ENCODE measurements at regions not wholly inside any gene's neighbourhood (a gene's known extent, or its start where the extent isn't known, plus 50 kb on each side); places are given as distances from the start of the nearest gene placed in this dataset.
"Not testable (repeated sequence)": the region's sequence is repeated elsewhere in the genome, so short reads cannot be mapped to it uniquely, and the experiment has no call there.

GRCh38 chr2:215889240-215889969 is 123.9 kb downstream of the MREG start:
- DNase-seq; H3K36me3 ChIP-seq (ENCODE audit: control insufficient read depth, insufficient read depth, low read length); H3K9me3 ChIP-seq (replicated peaks; ENCODE audit: control insufficient read depth, low read depth, low read length); H3K4me3 ChIP-seq (ENCODE audit: low read length); H3K27ac ChIP-seq (ENCODE audit: low read length); H3K27me3 ChIP-seq (ENCODE audit: control insufficient read depth, insufficient read depth, low read length); H3K4me1 ChIP-seq (ENCODE audit: control insufficient read depth, insufficient read depth, low read length): not testable (repeated sequence)
- 80% methylated on average over 3 of the region's 4 CpGs for WGBS (ENCODE audit: insufficient coverage)

DNA sequence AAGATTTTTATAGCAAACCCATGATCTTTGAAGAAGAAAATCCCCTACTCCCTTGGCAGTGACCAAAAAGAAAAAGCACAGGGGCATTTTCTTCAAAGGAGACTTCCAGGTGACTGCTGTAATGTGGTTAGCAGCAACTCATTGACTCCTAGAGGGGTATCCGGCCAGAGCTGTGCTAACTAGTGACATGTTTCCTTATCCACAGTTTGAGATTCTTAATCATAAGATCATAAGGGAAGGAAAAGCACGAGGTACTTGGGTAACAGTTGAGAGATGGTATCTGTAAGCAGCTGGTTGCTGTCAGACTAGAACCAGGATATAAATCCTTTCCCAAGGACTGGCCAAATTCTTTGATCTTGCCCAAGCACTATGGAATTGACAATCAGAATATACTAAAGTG is 124.7 kb downstream of the MREG start:
- Histone ChIP-seq H3K4me1 (ENCODE audit: control insufficient read depth, insufficient read depth, low read length) (no peaks in the 10 kb centered on the region), H3K36me3 (ENCODE audit: control insufficient read depth, insufficient read depth, low read length) (no peaks in the 10 kb centered on the region), H3K9me3 (replicated peaks; ENCODE audit: control insufficient read depth, low read depth, low read length) (no peaks in the 10 kb centered on the region), H3K27me3 (ENCODE audit: control insufficient read depth, insufficient read depth, low read length) (no peaks in the 10 kb centered on the region), H3K27ac (ENCODE audit: low read length) (no peak overlapping the region), H3K4me3 (ENCODE audit: low read length) (no peak overlapping the region)
- no CpG with 5 or more reads among the region's 2 CpGs for WGBS (ENCODE audit: insufficient coverage)
- DNase-seq: peak; percentile 54

- no peaks in the 10 kb centered on the region for H3K36me3 ChIP-seq (ENCODE audit: control insufficient read depth, insufficient read depth, low read length)
- no CpG with 5 or more reads among the region's 2 CpGs for WGBS (ENCODE audit: insufficient coverage)
- H3K27ac ChIP-seq (ENCODE audit: low read length): no peak overlapping the region
- no peaks in the 10 kb centered on the region for H3K27me3 ChIP-seq (ENCODE audit: control insufficient read depth, insufficient read depth, low read length)
- no peak overlapping the region for H3K4me3 ChIP-seq (ENCODE audit: low read length)
- H3K4me1 ChIP-seq (ENCODE audit: control insufficient read depth, insufficient read depth, low read length): no peaks in the 10 kb centered on the region
- H3K9me3 ChIP-seq (replicated peaks; ENCODE audit: control insufficient read depth, low read depth, low read length): no peaks in the 10 kb centered on the region
- DNase-seq: no peak
These were observed 126.0 kb downstream of the MREG start for GRCh38 chr2:215887303-215887702.

- Histone ChIP-seq H3K36me3 (ENCODE audit: control insufficient read depth, insufficient read depth, low read length) (no peaks in the 10 kb centered on the region), H3K27me3 (ENCODE audit: control insufficient read depth, insufficient read depth, low read length) (no peaks in the 10 kb centered on the region), H3K27ac (ENCODE audit: low read length) (no peak overlapping the region), H3K4me1 (ENCODE audit: control insufficient read depth, insufficient read depth, low read length) (no peaks in the 10 kb centered on the region), H3K9me3 (replicated peaks; ENCODE audit: control insufficient read depth, low read depth, low read length) (no peaks in the 10 kb centered on the region), H3K4me3 (ENCODE audit: low read length) (no peak overlapping the region)
- no peak for DNase-seq
- WGBS (ENCODE audit: insufficient coverage): no CpG with 5 or more reads among the region's 7 CpGs
These were observed 127.3 kb downstream of the MREG start for GRCh38 chr2:215886022-215886421.

DNA sequence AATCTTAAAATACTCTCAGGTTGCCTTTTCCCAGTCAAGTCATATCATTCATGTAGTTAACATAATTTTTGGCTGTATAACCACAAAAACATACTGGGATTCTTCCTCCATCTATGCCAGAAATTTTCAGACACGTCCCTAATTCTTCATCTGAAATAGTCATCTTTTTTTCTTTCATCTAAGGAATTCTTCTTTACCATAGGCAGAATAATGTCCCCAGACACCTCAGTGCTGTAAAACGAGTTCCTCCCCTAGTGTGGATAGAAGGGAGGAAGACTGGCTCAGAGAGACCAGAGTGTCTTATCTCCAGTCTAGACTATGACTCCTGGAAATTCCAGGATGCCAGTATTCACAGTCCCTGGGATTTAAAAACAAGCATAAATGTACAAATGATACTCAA is 127.8 kb downstream of the MREG start:
- DNase-seq: peak; percentile 54
- Histone ChIP-seq H3K36me3 (ENCODE audit: control insufficient read depth, insufficient read depth, low read length) (no peaks in the 10 kb centered on the region), H3K27ac (ENCODE audit: low read length) (peak overlapping the region; percentile 81), H3K4me1 (ENCODE audit: control insufficient read depth, insufficient read depth, low read length) (peaks cover 3% of the 10 kb centered on the region), H3K4me3 (ENCODE audit: low read length) (no peak overlapping the region), H3K9me3 (replicated peaks; ENCODE audit: control insufficient read depth, low read depth, low read length) (no peaks in the 10 kb centered on the region), H3K27me3 (ENCODE audit: control insufficient read depth, insufficient read depth, low read length) (no peaks in the 10 kb centered on the region)
- 14% methylated on average over 1 of the region's 2 CpGs for WGBS (ENCODE audit: insufficient coverage)

DNA sequence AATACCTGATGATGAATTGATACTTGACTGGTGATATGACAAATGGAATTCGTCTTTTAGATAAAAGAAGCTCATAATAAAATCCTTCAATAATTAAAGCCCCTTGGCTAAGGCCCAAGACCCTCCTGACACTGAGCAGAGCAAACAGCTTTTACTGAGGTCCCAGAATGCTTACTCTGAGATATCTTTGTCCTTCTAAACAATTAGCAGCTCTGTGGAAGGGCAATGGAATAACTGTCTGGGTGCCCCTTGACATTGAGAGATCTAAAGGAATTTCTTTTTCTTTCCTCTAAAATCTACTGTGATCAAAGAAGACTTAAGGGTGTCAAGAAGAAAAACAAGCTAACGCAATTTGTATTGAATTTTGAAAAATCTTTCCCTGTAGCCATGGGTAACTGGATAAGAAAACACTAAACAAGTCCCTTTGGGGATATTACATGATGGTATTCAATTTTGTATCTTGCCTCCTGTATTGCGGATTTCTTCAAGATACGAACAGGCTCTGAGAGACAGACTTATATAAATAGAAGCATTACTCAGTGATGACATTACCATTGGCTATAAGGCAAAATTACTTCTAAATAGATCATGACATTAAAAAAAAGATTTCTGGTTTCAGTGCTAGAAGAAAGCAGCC is 128.8 kb downstream of the MREG start:
- H3K4me1 ChIP-seq (ENCODE audit: control insufficient read depth, insufficient read depth, low read length): peaks cover 5% of the 10 kb centered on the region
- no CpG with 5 or more reads among the region's 4 CpGs for WGBS (ENCODE audit: insufficient coverage)
- peak; percentile 92 for DNase-seq
- peak overlapping the region; percentile 81 for H3K27ac ChIP-seq (ENCODE audit: low read length)
- H3K4me3 ChIP-seq (ENCODE audit: low read length): no peak overlapping the region
- no peaks in the 10 kb centered on the region for H3K36me3 ChIP-seq (ENCODE audit: control insufficient read depth, insufficient read depth, low read length)
- no peaks in the 10 kb centered on the region for H3K27me3 ChIP-seq (ENCODE audit: control insufficient read depth, insufficient read depth, low read length)
- no peaks in the 10 kb centered on the region for H3K9me3 ChIP-seq (replicated peaks; ENCODE audit: control insufficient read depth, low read depth, low read length)

GRCh38 chr2:215883799-215884198 is 129.6 kb downstream of the MREG start:
- H3K27me3 ChIP-seq (ENCODE audit: control insufficient read depth, insufficient read depth, low read length): no peaks in the 10 kb centered on the region
- peak overlapping the region; percentile 38 for H3K27ac ChIP-seq (ENCODE audit: low read length)
- DNase-seq: no peak
- H3K9me3 ChIP-seq (replicated peaks; ENCODE audit: control insufficient read depth, low read depth, low read length): no peaks in the 10 kb centered on the region
- H3K4me1 ChIP-seq (ENCODE audit: control insufficient read depth, insufficient read depth, low read length): peaks cover 5% of the 10 kb centered on the region
- no peak overlapping the region for H3K4me3 ChIP-seq (ENCODE audit: low read length)
- no peaks in the 10 kb centered on the region for H3K36me3 ChIP-seq (ENCODE audit: control insufficient read depth, insufficient read depth, low read length)

DNA sequence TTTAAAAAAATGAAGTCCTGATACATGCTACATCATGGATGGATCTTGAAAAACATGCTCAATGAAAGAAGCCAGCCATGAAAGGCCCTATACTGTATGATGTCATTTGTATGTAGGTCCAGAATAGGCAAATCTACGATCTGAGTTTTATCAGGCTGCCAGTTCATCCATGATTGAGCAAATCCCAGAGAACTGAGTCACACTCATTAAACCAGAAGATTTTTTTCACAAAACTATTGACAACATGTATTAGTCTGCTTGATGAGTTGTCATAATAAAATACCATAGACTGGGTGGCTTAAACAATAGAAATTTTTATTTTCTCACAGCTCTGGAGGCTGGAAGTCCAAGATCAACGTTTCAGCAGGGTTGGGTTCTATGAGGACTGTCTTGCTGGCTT is 130.7 kb downstream of the MREG start:
- WGBS (ENCODE audit: insufficient coverage): 60% methylated on average over 1 of the region's 2 CpGs
- no peak overlapping the region for H3K27ac ChIP-seq (ENCODE audit: low read length)
- DNase-seq: no peak
- H3K27me3 ChIP-seq (ENCODE audit: control insufficient read depth, insufficient read depth, low read length): no peaks in the 10 kb centered on the region
- no peak overlapping the region for H3K4me3 ChIP-seq (ENCODE audit: low read length)
- H3K36me3 ChIP-seq (ENCODE audit: control insufficient read depth, insufficient read depth, low read length): no peaks in the 10 kb centered on the region
- H3K9me3 ChIP-seq (replicated peaks; ENCODE audit: control insufficient read depth, low read depth, low read length): peaks cover 2% of the 10 kb centered on the region
- H3K4me1 ChIP-seq (ENCODE audit: control insufficient read depth, insufficient read depth, low read length): peaks cover 5% of the 10 kb centered on the region

GRCh38 chr2:215881582-215881981 is 131.8 kb downstream of the MREG start:
- Histone ChIP-seq H3K27me3 (ENCODE audit: control insufficient read depth, insufficient read depth, low read length) (no peaks in the 10 kb centered on the region), H3K4me1 (ENCODE audit: control insufficient read depth, insufficient read depth, low read length) (peaks cover 5% of the 10 kb centered on the region), H3K27ac (ENCODE audit: low read length) (no peak overlapping the region), H3K36me3 (ENCODE audit: control insufficient read depth, insufficient read depth, low read length) (no peaks in the 10 kb centered on the region), H3K4me3 (ENCODE audit: low read length) (no peak overlapping the region), H3K9me3 (replicated peaks; ENCODE audit: control insufficient read depth, low read depth, low read length) (peaks cover 6% of the 10 kb centered on the region)
- WGBS (ENCODE audit: insufficient coverage): no CpG with 5 or more reads among the region's 2 CpGs
- no peak for DNase-seq

DNA sequence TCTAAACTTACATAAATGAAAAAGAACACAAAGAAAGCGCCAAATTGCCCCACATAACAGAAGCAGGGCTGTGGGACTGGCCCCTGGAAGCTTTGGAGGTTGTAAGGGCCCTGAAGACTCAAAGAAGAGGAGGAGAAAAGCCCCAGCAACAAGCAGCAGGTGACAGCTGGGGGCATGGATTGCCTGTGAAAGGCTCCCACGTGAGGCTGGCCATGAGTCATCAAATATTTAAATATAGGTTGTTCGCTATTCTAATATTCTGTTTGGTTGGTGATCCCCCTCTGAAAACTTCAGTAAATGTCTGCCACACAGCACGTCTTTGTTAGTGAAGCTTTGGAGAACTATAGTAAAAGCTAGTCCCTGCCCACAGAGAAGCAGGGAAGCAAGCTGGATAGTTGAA is 132.4 kb downstream of the MREG start:
- Histone ChIP-seq H3K27ac (ENCODE audit: low read length) (no peak overlapping the region), H3K4me3 (ENCODE audit: low read length) (no peak overlapping the region), H3K36me3 (ENCODE audit: control insufficient read depth, insufficient read depth, low read length) (no peaks in the 10 kb centered on the region), H3K4me1 (ENCODE audit: control insufficient read depth, insufficient read depth, low read length) (peaks cover 5% of the 10 kb centered on the region), H3K27me3 (ENCODE audit: control insufficient read depth, insufficient read depth, low read length) (no peaks in the 10 kb centered on the region), H3K9me3 (replicated peaks; ENCODE audit: control insufficient read depth, low read depth, low read length) (peaks cover 6% of the 10 kb centered on the region)
- no peak for DNase-seq
- 100% methylated on average over 1 of the region's 4 CpGs for WGBS (ENCODE audit: insufficient coverage)

Data from muscle of leg (tissue), 3 donors.